Astrocyte (in vitro differentiated cells and primary cell): ENCODE measurements at regions not wholly inside any gene's neighbourhood (a gene's known extent, or its start where the extent isn't known, plus 50 kb on each side); places are given as distances from the start of the nearest gene placed in this dataset.

ENCODE experiments used
- CTCF ChIP-seq: IDR thresholded peaks from 2 replicates; pipeline ENCODE4 v1.5.1; 2011; ENCODE audit warnings: low read depth, mild to moderate bottlenecking, inconsistent platforms, low read length, moderate library complexity; ENCODE audit not compliant: insufficient read depth
- EZH2 ChIP-seq: IDR thresholded peaks from 2 replicates; pipeline ENCODE4 v1.6.1; 2012; ENCODE audit warnings: mild to moderate bottlenecking, low read length, inconsistent platforms; ENCODE audit not compliant: insufficient read depth

GRCh38 chr6:56368491-56368890, 121.1 kb upstream of the COL21A1 start:
- TF ChIP-seq CTCF (no peak), EZH2 (no peak)
